DND-41 (cell line): ENCODE measurements at regions not wholly inside any gene's neighbourhood (a gene's known extent, or its start where the extent isn't known, plus 50 kb on each side); places are given as distances from the start of the nearest gene placed in this dataset.

Experiments used
- CTCF ChIP-seq: IDR thresholded peaks from 2 replicates; pipeline ENCODE4 v1.5.1; 2012; ENCODE audit warnings: borderline replicate concordance, low read length, moderate library complexity, mild to moderate bottlenecking; ENCODE audit not compliant: poor library complexity, severe bottlenecking; ENCODE audit errors: extremely low read depth
- EZH2 ChIP-seq: IDR thresholded peaks from 3 replicates; pipeline ENCODE4 v1.6.1; 2012; ENCODE audit warnings: borderline replicate concordance, low read depth, mild to moderate bottlenecking, moderate library complexity, low read length, inconsistent platforms; ENCODE audit not compliant: severe bottlenecking

- no peak for TF ChIP-seq CTCF
- TF ChIP-seq EZH2: no peak
Measured at GRCh38 chr4:85368932-85369331, 106.0 kb upstream of the ARHGAP24 start.
